ENCODE measurements at regions not wholly inside any gene's neighbourhood (a gene's known extent, or its start where the extent isn't known, plus 50 kb on each side); places are given as distances from the start of the nearest gene placed in this dataset.

DNA sequence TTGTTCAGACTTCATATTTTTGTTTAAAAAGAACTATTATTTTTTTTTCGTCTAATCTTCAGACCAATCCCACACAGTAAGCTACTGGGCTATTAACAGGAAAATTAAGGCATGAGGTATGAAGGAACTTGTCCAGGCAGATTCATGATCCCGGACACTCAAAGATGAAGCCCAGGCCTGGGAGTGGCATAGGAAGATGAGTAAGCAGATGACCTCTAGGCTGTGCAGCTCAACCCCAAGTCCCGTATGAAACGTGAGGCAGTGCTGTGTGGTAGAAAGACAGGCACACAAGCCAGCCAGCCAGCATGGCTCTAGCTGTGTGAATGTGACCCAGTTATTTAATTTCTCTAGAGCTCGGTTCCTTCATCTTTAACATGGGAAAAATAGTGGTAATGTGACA is 231.9 kb downstream of the CLIC5 start:
- Histone ChIP-seq H3K4me3 (ENCODE audit: low read depth, low read length) (no peak overlapping the region), H3K36me3 (ENCODE audit: control insufficient read depth, insufficient read depth, low read length) (no peaks in the 10 kb centered on the region), H3K27me3 (ENCODE audit: control insufficient read depth, insufficient read depth, low read length) (no peaks in the 10 kb centered on the region)
- TF ChIP-seq, protein P1, sequence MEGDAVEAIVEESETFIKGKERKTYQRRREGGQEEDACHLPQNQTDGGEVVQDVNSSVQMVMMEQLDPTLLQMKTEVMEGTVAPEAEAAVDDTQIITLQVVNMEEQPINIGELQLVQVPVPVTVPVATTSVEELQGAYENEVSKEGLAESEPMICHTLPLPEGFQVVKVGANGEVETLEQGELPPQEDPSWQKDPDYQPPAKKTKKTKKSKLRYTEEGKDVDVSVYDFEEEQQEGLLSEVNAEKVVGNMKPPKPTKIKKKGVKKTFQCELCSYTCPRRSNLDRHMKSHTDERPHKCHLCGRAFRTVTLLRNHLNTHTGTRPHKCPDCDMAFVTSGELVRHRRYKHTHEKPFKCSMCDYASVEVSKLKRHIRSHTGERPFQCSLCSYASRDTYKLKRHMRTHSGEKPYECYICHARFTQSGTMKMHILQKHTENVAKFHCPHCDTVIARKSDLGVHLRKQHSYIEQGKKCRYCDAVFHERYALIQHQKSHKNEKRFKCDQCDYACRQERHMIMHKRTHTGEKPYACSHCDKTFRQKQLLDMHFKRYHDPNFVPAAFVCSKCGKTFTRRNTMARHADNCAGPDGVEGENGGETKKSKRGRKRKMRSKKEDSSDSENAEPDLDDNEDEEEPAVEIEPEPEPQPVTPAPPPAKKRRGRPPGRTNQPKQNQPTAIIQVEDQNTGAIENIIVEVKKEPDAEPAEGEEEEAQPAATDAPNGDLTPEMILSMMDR (IDR thresholded peaks at IDR 0.05; ENCODE audit: insufficient read depth, low read depth, low read length) = no peak
- DNase-seq (ENCODE audit: low read depth) = no peak
- ChIA-PET CTCF (interaction anchor here (1.2 to 1.5 kb wide), 2 partner anchors 12 to 25 kb away, joined by 4 read pairs; no protein-coding TSS in a partner anchor), POLR2A (no interaction called here)

DNA sequence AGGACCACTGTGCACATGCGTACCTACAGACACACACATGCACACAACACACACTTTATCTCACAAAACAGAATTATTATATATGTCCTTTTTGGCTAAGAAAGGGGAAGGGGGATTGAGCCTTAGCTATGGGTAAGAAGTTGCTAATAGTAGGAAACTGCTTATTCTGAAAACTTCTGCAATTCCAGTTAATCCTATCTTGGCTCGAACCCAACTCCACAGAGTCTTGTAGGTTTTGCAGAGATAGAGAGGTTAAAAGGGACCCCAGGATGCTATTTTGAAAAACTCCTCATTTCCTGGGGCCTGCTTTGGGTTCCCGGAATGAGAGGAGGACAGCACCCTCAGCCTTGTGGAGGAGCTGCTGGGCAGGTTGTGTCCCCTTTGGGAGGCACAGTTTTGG is 233.8 kb downstream of the CLIC5 start:
- Histone ChIP-seq H3K36me3 (ENCODE audit: control insufficient read depth, insufficient read depth, low read length) (no peaks in the 10 kb centered on the region), H3K4me3 (ENCODE audit: low read depth, low read length) (no peak overlapping the region), H3K27me3 (ENCODE audit: control insufficient read depth, insufficient read depth, low read length) (no peaks in the 10 kb centered on the region)
- no peak for DNase-seq (ENCODE audit: low read depth)
- ChIA-PET CTCF (no interaction called here), POLR2A (no interaction called here)
- TF ChIP-seq, protein P1 (IDR thresholded peaks at IDR 0.05; ENCODE audit: insufficient read depth, low read depth, low read length) = no peak

DNA sequence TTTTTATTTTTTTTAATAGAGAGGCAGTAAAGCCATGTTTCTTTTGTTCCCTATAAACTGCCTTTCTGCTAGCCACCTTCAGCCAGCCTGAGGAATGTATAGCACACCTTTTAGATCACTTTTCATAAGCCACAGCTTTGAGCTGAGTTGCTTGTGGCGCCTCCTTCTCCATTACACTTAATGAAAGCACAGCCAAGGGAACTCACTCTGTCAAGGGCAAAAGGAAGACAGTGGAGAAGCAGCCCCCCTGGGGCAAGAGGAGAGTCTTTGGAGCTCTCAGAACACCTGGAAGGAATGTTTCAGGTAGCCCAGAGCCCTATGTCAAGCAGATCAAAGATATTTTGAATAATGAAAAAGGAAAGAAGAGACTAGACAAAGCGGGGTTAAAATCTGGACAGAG is 235.1 kb downstream of the CLIC5 start:
- Histone ChIP-seq H3K27me3 (ENCODE audit: control insufficient read depth, insufficient read depth, low read length) (no peaks in the 10 kb centered on the region), H3K4me3 (ENCODE audit: low read depth, low read length) (no peak overlapping the region), H3K36me3 (ENCODE audit: control insufficient read depth, insufficient read depth, low read length) (no peaks in the 10 kb centered on the region)
- TF ChIP-seq, protein P1 (IDR thresholded peaks at IDR 0.05; ENCODE audit: insufficient read depth, low read depth, low read length) = no peak
- ChIA-PET POLR2A (no interaction called here), CTCF (interaction anchor here (1.2 kb wide), 1 partner anchor 9 kb away, joined by 3 read pairs; no protein-coding TSS in a partner anchor)
- no peak for DNase-seq (ENCODE audit: low read depth)

DNA sequence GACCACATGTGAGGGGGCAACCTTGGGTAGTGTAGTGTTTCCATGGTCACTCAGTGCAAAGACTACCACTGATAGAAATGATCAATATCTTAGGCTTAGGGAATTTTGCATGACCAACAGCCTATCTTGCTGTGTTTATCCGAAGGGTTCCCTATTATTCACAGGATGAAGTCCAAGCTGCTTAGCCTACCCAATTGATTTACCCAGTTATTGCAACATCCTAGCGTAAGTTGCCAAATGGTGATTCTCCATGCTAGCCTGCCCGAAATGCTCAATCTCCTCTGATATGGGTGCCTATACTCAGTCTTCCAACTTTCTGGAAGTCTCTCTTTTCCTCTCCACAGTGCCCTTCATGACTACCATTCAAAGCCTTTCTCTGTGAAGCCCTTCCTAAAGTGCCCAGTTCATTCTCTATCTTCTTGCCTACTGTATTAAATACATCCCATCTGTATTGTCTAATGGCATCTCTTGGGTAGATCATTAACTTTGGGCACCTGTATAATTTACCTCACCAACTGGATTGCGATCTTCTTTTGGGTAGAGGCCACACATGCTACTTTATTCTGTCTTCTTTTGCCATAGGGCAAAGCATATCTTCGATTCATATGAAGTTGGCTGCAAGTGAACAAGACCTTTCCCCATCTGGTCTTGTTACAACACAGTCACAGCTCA is 240.5 kb downstream of the CLIC5 start:
- H3K4me3 ChIP-seq (ENCODE audit: low read depth, low read length) = no peak overlapping the region
- TF ChIP-seq, protein P1 (IDR thresholded peaks at IDR 0.05; ENCODE audit: insufficient read depth, low read depth, low read length) = no peak
- no peaks in the 10 kb centered on the region; the same call in none of the 2 replicates for H3K27me3 ChIP-seq (ENCODE audit: control insufficient read depth, insufficient read depth, low read length)
- ChIA-PET POLR2A (no interaction called here), CTCF (interaction anchor here (0.6 kb wide), 1 partner anchor 1587 kb away, joined by 3 read pairs; no protein-coding TSS in a partner anchor)
- no peaks in the 10 kb centered on the region for H3K36me3 ChIP-seq (ENCODE audit: control insufficient read depth, insufficient read depth, low read length)
- DNase-seq (ENCODE audit: low read depth) = no peak

DNA sequence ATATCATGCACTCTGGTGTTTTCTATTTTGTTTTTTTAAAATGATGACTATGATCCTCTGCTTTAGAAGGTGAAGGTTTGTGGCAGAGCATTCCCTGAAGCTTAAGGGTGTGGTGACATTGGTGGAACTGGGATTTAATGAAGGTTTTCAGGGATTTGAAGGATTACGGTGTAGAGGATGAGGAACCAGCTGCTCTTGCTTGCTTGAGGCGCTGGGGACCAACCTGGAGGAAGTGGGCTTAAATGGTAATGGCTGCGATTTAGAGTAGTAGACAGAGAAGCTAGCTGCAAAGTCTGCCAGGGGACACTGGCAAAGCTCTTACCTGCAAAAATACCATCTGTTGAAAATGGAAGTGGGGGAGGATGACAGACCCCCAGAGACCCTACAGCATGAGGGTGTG is 241.8 kb downstream of the CLIC5 start:
- no peaks in the 10 kb centered on the region; the same call in none of the 2 replicates for H3K27me3 ChIP-seq (ENCODE audit: control insufficient read depth, insufficient read depth, low read length)
- H3K36me3 ChIP-seq (ENCODE audit: control insufficient read depth, insufficient read depth, low read length) = no peaks in the 10 kb centered on the region
- TF ChIP-seq, protein P1 (IDR thresholded peaks at IDR 0.05; ENCODE audit: insufficient read depth, low read depth, low read length) = no peak
- ChIA-PET CTCF (interaction anchor here (1.5 kb wide), 1 partner anchor 149 kb away, joined by 3 read pairs; no protein-coding TSS in a partner anchor), POLR2A (no interaction called here)
- no peak overlapping the region for H3K4me3 ChIP-seq (ENCODE audit: low read depth, low read length)
- DNase-seq (ENCODE audit: low read depth) = no peak
